HEK293T (cell line): ENCODE measurements at regions not wholly inside any gene's neighbourhood (a gene's known extent, or its start where the extent isn't known, plus 50 kb on each side); places are given as distances from the start of the nearest gene placed in this dataset.

ENCODE experiments used
- CTCF ChIA-PET: fragments of 350-600 bp; formaldehyde crosslinking; extraction: SDS; loops from one replicate; lab custom pipeline; 2021; ENCODE audit warnings: antibody characterized with exemption, inconsistent platforms; lab: Yijun Ruan, JAX
- POLR2A ChIA-PET: fragments of 350-600 bp; formaldehyde crosslinking; extraction: SDS; loops from one replicate; lab custom pipeline; 2020; ENCODE audit warnings: antibody characterized with exemption, inconsistent platforms; lab: Yijun Ruan, JAX
- DNase-seq: peaks from one replicate; pipeline ENCODE4 v3.0.0; 2012; ENCODE audit warnings: mixed read lengths; ENCODE audit errors: extremely low spot score
- ARNT ChIP-seq: fragments of 450-650 bp; IDR thresholded peaks from 2 replicates; pipeline ENCODE4 v1.6.1; 2017; ENCODE audit warnings: mild to moderate bottlenecking
- BHLHE40 ChIP-seq: fragments of 450-650 bp; IDR thresholded peaks from 2 replicates; pipeline ENCODE4 v1.6.1; 2016; ENCODE audit warnings: mild to moderate bottlenecking, moderate library complexity, borderline replicate concordance
- CTBP1 ChIP-seq: fragments of 450-650 bp; IDR thresholded peaks from 2 replicates; pipeline ENCODE4 v1.6.1; 2016; ENCODE audit warnings: borderline replicate concordance
- ELF4 ChIP-seq: fragments of 450-650 bp; IDR thresholded peaks from 2 replicates; pipeline ENCODE4 v1.6.1; 2017; ENCODE audit warnings: antibody characterized with exemption
- FOXA1 ChIP-seq: fragments of 450-650 bp; IDR thresholded peaks from 2 replicates; pipeline ENCODE4 v1.6.1; 2016; ENCODE audit warnings: mild to moderate bottlenecking
- FOXK2 ChIP-seq: fragments of 450-650 bp; IDR thresholded peaks from 2 replicates; pipeline ENCODE4 v1.6.1; 2016; ENCODE audit warnings: mild to moderate bottlenecking
- FOXM1 ChIP-seq: fragments of 450-650 bp; IDR thresholded peaks from 2 replicates; pipeline ENCODE4 v1.6.1; 2017; ENCODE audit warnings: mild to moderate bottlenecking, borderline replicate concordance
- HDGF ChIP-seq: fragments of 450-650 bp; IDR thresholded peaks from 2 replicates; pipeline ENCODE4 v1.6.1; 2017; ENCODE audit warnings: antibody characterized with exemption, borderline replicate concordance
- L3MBTL2 ChIP-seq: fragments of 450-650 bp; conservative IDR thresholded peaks from 2 replicates; pipeline ENCODE4 v1.6.1; 2016; ENCODE audit warnings: mild to moderate bottlenecking
- LEF1 ChIP-seq: fragments of 450-650 bp; IDR thresholded peaks from 2 replicates; pipeline ENCODE4 v1.6.1; 2017; ENCODE audit warnings: mild to moderate bottlenecking, borderline replicate concordance
- NFRKB ChIP-seq: fragments of 450-650 bp; IDR thresholded peaks from 2 replicates; pipeline ENCODE4 v1.6.1; 2016; ENCODE audit warnings: mild to moderate bottlenecking, moderate library complexity
- PKNOX1 ChIP-seq: fragments of 450-650 bp; IDR thresholded peaks from 2 replicates; pipeline ENCODE4 v1.6.1; 2016
- SP1 ChIP-seq: fragments of 450-650 bp; IDR thresholded peaks from 2 replicates; pipeline ENCODE4 v1.6.1; 2017
- SUZ12 ChIP-seq: fragments of 450-650 bp; IDR thresholded peaks from 2 replicates; pipeline ENCODE4 v1.6.1; 2016; ENCODE audit warnings: mild to moderate bottlenecking
- TARDBP ChIP-seq: fragments of 450-650 bp; IDR thresholded peaks from 2 replicates; pipeline ENCODE4 v1.6.1; 2016
- ZNF384 ChIP-seq: fragments of 450-650 bp; IDR thresholded peaks from 2 replicates; pipeline ENCODE4 v1.6.1; 2016

DNA sequence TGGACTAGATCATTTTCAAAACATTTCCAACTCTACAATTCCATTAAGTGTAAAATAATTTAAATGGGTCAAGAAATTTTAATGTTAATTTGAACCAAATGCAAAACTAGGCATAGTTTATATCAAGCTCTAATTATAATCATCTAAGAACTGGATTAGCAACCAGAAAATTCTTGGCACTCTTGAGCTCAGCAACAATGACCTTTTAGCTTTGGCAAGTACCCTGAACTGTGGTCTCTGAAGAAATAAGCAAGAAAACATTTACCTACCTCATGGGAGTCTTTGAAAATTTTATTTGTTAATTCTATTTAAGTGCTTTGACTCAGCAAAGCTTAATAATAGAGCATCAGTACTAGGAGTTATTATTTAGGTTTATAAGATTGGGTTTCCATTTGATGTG, 313.2 kb downstream of the SATB2 start:
- POLR2A ChIA-PET, result no interaction called here
- no peak for TF ChIP-seq L3MBTL2
- TF ChIP-seq HDGF, result no peak
- no peak for TF ChIP-seq FOXK2
- TF ChIP-seq SP1, result no peak
- TF ChIP-seq BHLHE40, result no peak
- TF ChIP-seq ZNF384, result no peak
- no peak for TF ChIP-seq TARDBP
- no peak for TF ChIP-seq CTBP1
- no peak for TF ChIP-seq ELF4
- TF ChIP-seq FOXA1, result no peak
- no peak for TF ChIP-seq NFRKB
- no peak for TF ChIP-seq SUZ12
- TF ChIP-seq ARNT, result no peak
- no peak for TF ChIP-seq PKNOX1
- no peak for TF ChIP-seq LEF1
- TF ChIP-seq FOXM1, result no peak
- CTCF ChIA-PET, result no interaction called here
- DNase-seq, result no peak

DNA sequence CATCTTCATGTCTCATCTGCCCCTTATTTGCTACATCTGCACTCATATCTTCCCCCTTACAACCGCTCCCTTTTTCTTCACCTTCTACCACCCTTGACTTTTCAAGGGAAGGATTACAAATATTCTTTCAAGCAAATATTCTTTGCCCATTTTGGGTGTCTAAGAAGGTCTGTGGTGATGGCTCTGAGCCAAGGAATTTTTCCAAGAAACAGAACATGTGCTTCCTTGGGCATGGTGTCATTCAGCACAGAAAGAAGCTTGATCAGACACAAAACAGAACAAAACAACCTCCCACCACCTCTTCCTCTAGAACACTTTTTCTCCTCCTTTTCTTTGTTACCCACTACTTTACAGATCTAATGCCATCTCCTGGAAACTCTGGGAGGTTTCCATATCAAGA, 313.7 kb downstream of the SATB2 start:
- no peak for TF ChIP-seq TARDBP
- TF ChIP-seq HDGF, result no peak
- no peak for TF ChIP-seq FOXA1
- TF ChIP-seq LEF1, result no peak
- TF ChIP-seq SUZ12, result no peak
- TF ChIP-seq FOXM1, result no peak
- TF ChIP-seq ELF4, result no peak
- TF ChIP-seq SP1, result no peak
- TF ChIP-seq BHLHE40, result no peak
- no peak for TF ChIP-seq FOXK2
- TF ChIP-seq PKNOX1, result no peak
- no peak for TF ChIP-seq NFRKB
- TF ChIP-seq CTBP1, result no peak
- TF ChIP-seq ZNF384, result no peak
- no peak for TF ChIP-seq ARNT
- TF ChIP-seq L3MBTL2, result no peak
- DNase-seq, result no peak
- POLR2A ChIA-PET, result no interaction called here
- CTCF ChIA-PET, result no interaction called here

DNA sequence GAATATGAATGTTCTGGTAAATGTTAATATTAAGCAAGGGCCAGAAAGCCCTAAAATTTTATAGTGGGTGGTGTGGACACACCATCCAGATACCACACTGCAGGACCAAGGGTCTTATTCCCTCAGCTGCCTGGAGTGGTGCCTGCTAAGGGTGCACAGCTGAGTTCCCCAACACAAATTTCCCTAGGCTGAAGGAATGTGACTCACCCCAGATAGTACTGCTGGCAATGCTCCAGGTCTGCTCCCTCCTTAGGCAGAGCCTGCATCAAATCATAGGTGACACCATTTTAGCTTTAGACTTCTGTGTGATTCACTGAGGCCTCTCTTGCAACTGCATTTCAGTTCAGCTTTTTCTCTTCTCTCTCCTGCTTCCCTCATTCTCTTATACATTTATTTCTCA, 321.1 kb downstream of the SATB2 start:
- no peak for DNase-seq
- TF ChIP-seq ARNT (no peak), L3MBTL2 (no peak), PKNOX1 (no peak), FOXK2 (no peak), CTBP1 (no peak), ELF4 (no peak), ZNF384 (no peak), SUZ12 (no peak), TARDBP (no peak), SP1 (no peak), LEF1 (no peak), FOXA1 (no peak), BHLHE40 (no peak), FOXM1 (no peak)
- CTCF ChIA-PET, result no interaction called here
- POLR2A ChIA-PET, result no interaction called here

DNA sequence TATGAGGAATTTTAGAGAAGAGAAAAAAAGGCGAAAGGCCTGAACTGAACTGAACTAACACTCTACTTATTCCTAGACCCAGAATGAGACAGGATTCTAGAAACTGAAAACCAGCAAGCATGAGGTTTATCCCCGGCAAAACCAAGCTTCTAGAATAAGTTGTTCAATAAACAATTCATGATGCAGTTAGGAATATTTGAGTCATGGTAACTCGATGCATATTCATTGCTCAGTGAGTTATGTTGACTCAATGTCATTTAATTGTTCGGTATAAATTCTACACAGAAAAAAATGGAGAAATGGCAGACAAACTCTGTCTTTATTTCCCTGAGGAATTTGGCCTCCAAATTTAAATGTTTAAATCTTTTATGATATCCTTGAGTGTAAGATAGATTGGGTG, 321.5 kb downstream of the SATB2 start:
- POLR2A ChIA-PET, result no interaction called here
- no peak for DNase-seq
- TF ChIP-seq SUZ12, result no peak
- no peak for TF ChIP-seq ARNT
- no peak for TF ChIP-seq PKNOX1
- TF ChIP-seq L3MBTL2, result no peak
- TF ChIP-seq BHLHE40, result no peak
- no peak for TF ChIP-seq SP1
- TF ChIP-seq FOXM1, result no peak
- TF ChIP-seq CTBP1, result no peak
- no peak for TF ChIP-seq ELF4
- no peak for TF ChIP-seq TARDBP
- TF ChIP-seq HDGF, result no peak
- no peak for TF ChIP-seq ZNF384
- no peak for TF ChIP-seq FOXA1
- TF ChIP-seq NFRKB, result no peak
- TF ChIP-seq LEF1, result no peak
- CTCF ChIA-PET, result no interaction called here

DNA sequence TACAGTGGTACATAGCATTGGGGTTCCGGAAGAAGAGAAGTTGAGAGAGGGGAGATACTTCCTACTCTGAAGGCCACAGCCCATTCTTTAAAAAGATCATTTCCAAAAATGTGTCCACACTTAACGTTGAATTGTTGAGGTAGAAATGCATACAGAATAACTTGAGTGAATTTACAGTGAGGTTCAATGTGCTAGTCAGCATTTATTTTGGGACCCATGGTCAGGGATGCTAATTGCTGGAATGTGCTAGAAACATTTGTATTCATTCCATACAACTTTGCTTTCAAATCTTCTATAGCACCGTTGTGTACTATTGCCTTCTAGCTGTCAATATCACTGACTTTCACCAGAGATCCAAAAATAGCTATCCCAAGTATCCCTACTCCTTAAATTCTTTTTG, 325.9 kb downstream of the SATB2 start:
- no peak for DNase-seq
- POLR2A ChIA-PET, result no interaction called here
- TF ChIP-seq FOXM1 (no peak), ARNT (no peak), L3MBTL2 (no peak), PKNOX1 (no peak)
- CTCF ChIA-PET, result no interaction called here
